NCI-H524 (cell line): ENCODE measurements at regions not wholly inside any gene's neighbourhood (a gene's known extent, or its start where the extent isn't known, plus 50 kb on each side); places are given as distances from the start of the nearest gene placed in this dataset.

ENCODE experiments used
- DNase-seq, 2 experiments: peaks; one replicate each; lab custom pipeline; 2025; lab: John Stamatoyannopoulos, UW

- no peak for DNase-seq
These were observed 507.3 kb upstream of the LRRTM4 start for GRCh38 chr2:78029392-78029995.

GRCh38 chr2:78034706-78035105, 512.5 kb upstream of the LRRTM4 start:
- peak; percentile 79 to 84 for DNase-seq

GRCh38 chr2:78035804-78036203, 513.6 kb upstream of the LRRTM4 start:
- DNase-seq: no peak

GRCh38 chr2:78051480-78051879, 529.3 kb upstream of the LRRTM4 start:
- DNase-seq: no peak

GRCh38 chr2:78056976-78057375, 534.8 kb upstream of the LRRTM4 start:
- no peak for DNase-seq

GRCh38 chr2:78061301-78061700, 539.1 kb upstream of the LRRTM4 start:
- DNase-seq: no peak

GRCh38 chr2:78061732-78062131, 539.6 kb upstream of the LRRTM4 start:
- no peak for DNase-seq

GRCh38 chr2:78063246-78064020, 541.3 kb upstream of the LRRTM4 start:
- DNase-seq: no peak

GRCh38 chr2:78065366-78065765, 543.2 kb upstream of the LRRTM4 start:
- peak in 1 of 2 experiments; percentile 8 for DNase-seq

- DNase-seq: no peak
These were observed 546.6 kb upstream of the LRRTM4 start for GRCh38 chr2:78068808-78069207.

GRCh38 chr2:78070693-78071092, 548.5 kb upstream of the LRRTM4 start:
- no peak for DNase-seq

GRCh38 chr2:78077633-78078032, 555.5 kb upstream of the LRRTM4 start:
- DNase-seq: peak; percentile 56 to 79

- no peak for DNase-seq
These were observed 560.4 kb upstream of the LRRTM4 start for GRCh38 chr2:78082555-78082954.

GRCh38 chr2:78093436-78093835, 571.3 kb upstream of the LRRTM4 start:
- DNase-seq: no peak

GRCh38 chr2:78109272-78109671, 587.1 kb upstream of the LRRTM4 start:
- DNase-seq: no peak

GRCh38 chr2:78115291-78115690, 593.1 kb upstream of the LRRTM4 start:
- no peak for DNase-seq

- no peak for DNase-seq
These were observed 595.9 kb upstream of the LRRTM4 start for GRCh38 chr2:78118037-78118436.

GRCh38 chr2:78120275-78120674, 598.1 kb upstream of the LRRTM4 start:
- no peak for DNase-seq

- no peak for DNase-seq
These were observed 602.9 kb upstream of the LRRTM4 start for GRCh38 chr2:78125042-78125441.

- no peak for DNase-seq
These were observed 605.2 kb upstream of the LRRTM4 start for GRCh38 chr2:78127424-78127823.

GRCh38 chr2:78132391-78133370, 610.5 kb upstream of the LRRTM4 start:
- DNase-seq: no peak

- DNase-seq: no peak
These were observed 623.3 kb upstream of the LRRTM4 start for GRCh38 chr2:78145395-78145996.
